Left hindlimb (tissue), 1 donor: ENCODE measurements at regions not wholly inside any gene's neighbourhood (a gene's known extent, or its start where the extent isn't known, plus 50 kb on each side); places are given as distances from the start of the nearest gene placed in this dataset.
"Not testable (repeated sequence)": the region's sequence is repeated elsewhere in the genome, so short reads cannot be mapped to it uniquely, and the experiment has no call there.

Experiments
- DNase-seq: peaks from one replicate; pipeline ENCODE4 v3.0.0-alpha.2; 2018

GRCh38 chr3:152622811-152623167 is 212.1 kb upstream of the P2RY1 start:
- no peak for DNase-seq

- DNase-seq: no peak
Observed at GRCh38 chr3:152623286-152623911, 211.5 kb upstream of the P2RY1 start.

GRCh38 chr3:152626226-152626625 is 208.7 kb upstream of the P2RY1 start:
- DNase-seq: no peak

GRCh38 chr3:152628496-152628895 is 206.4 kb upstream of the P2RY1 start:
- no peak for DNase-seq

GRCh38 chr3:152629363-152630122 is 205.4 kb upstream of the P2RY1 start:
- no peak for DNase-seq

GRCh38 chr3:152635389-152635788 is 199.5 kb upstream of the P2RY1 start:
- DNase-seq: no peak

- DNase-seq: no peak
Observed at GRCh38 chr3:152636651-152637050, 198.3 kb upstream of the P2RY1 start.

GRCh38 chr3:152638214-152638613 is 196.7 kb upstream of the P2RY1 start:
- DNase-seq: no peak

- DNase-seq: no peak
Observed at GRCh38 chr3:152638707-152639450, 196.1 kb upstream of the P2RY1 start.

GRCh38 chr3:152641198-152641597 is 193.7 kb upstream of the P2RY1 start:
- no peak for DNase-seq

- no peak for DNase-seq
Observed at GRCh38 chr3:152642658-152643057, 192.3 kb upstream of the P2RY1 start.

GRCh38 chr3:152644478-152644877 is 190.5 kb upstream of the P2RY1 start:
- no peak for DNase-seq

GRCh38 chr3:152646004-152646403 is 188.9 kb upstream of the P2RY1 start:
- DNase-seq: no peak

- DNase-seq: no peak
Observed at GRCh38 chr3:152650177-152650576, 184.8 kb upstream of the P2RY1 start.

- not testable (repeated sequence) for DNase-seq
Observed at GRCh38 chr3:152650923-152651322, 184.0 kb upstream of the P2RY1 start.

- no peak for DNase-seq
Observed at GRCh38 chr3:152656214-152656971, 178.5 kb upstream of the P2RY1 start.

GRCh38 chr3:152656972-152657355 is 178.0 kb upstream of the P2RY1 start:
- no peak for DNase-seq

- DNase-seq: no peak
Observed at GRCh38 chr3:152658977-152659720, 175.8 kb upstream of the P2RY1 start.

- no peak for DNase-seq
Observed at GRCh38 chr3:152662157-152662556, 172.8 kb upstream of the P2RY1 start.

- DNase-seq: no peak
Observed at GRCh38 chr3:152664766-152665165, 170.2 kb upstream of the P2RY1 start.

GRCh38 chr3:152667267-152667666 is 167.7 kb upstream of the P2RY1 start:
- no peak for DNase-seq

GRCh38 chr3:152669560-152669959 is 165.4 kb upstream of the P2RY1 start:
- no peak for DNase-seq
